MM.1S (cell line): ENCODE measurements at regions not wholly inside any gene's neighbourhood (a gene's known extent, or its start where the extent isn't known, plus 50 kb on each side); places are given as distances from the start of the nearest gene placed in this dataset.

ENCODE experiments used
- DNase-seq: peaks from one replicate; pipeline ENCODE4 v3.0.0-alpha.2; 2015
- H2AFZ ChIP-seq: fragments of 300-600 bp; sonication (generic); 2 replicates; pipeline ENCODE4 v1.6.0; 2016; ENCODE audit warnings: antibody characterized with exemption, low read length
- H3F3A ChIP-seq: fragments of 300-600 bp; sonication (generic); 2 replicates; pipeline ENCODE4 v1.6.1; 2016; ENCODE audit warnings: mild to moderate bottlenecking, antibody characterized with exemption, low read length, moderate library complexity, mixed read lengths; ENCODE audit not compliant: insufficient read depth
- H3K27ac ChIP-seq: fragments of 300-600 bp; sonication (generic); 2 replicates; pipeline ENCODE4 v1.5.1; 2016; ENCODE audit warnings: mild to moderate bottlenecking, low read length
- H3K27me3 ChIP-seq: fragments of 300-600 bp; sonication (generic); replicated peaks from 2 replicates; pipeline ENCODE4 v1.6.0; 2016; ENCODE audit warnings: low read length; ENCODE audit not compliant: insufficient read depth
- H3K36me3 ChIP-seq: fragments of 300-600 bp; sonication (generic); replicated peaks from 2 replicates; pipeline ENCODE4 v1.6.1; 2016; ENCODE audit warnings: mild to moderate bottlenecking, low read length, mixed read lengths; ENCODE audit not compliant: insufficient read depth
- H3K4me1 ChIP-seq: fragments of 300-600 bp; sonication (generic); 2 replicates; pipeline ENCODE4 v1.6.1; 2016; ENCODE audit warnings: low read length, mixed read lengths
- H3K4me2 ChIP-seq: fragments of 300-600 bp; sonication (generic); 2 replicates; pipeline ENCODE4 v1.6.0; 2016; ENCODE audit warnings: low read depth, low read length
- H3K4me3 ChIP-seq: fragments of 300-600 bp; sonication (generic); 2 replicates; pipeline ENCODE4 v1.5.1; 2016; ENCODE audit warnings: low read length, mixed read lengths
- H3K79me2 ChIP-seq: fragments of 300-600 bp; sonication (generic); 2 replicates; pipeline ENCODE4 v1.6.1; 2016; ENCODE audit warnings: mixed run types, low read length, mixed read lengths
- H3K9ac ChIP-seq: fragments of 300-600 bp; sonication (generic); 2 replicates; pipeline ENCODE4 v1.6.1; 2016; ENCODE audit warnings: low read length, mixed read lengths
- H3K9me2 ChIP-seq: fragments of 300-600 bp; sonication (generic); replicated peaks from 2 replicates; pipeline ENCODE4 v1.6.1; 2016; ENCODE audit warnings: mild to moderate bottlenecking, low read length, mixed read lengths; ENCODE audit not compliant: insufficient read depth
- H3K9me3 ChIP-seq: fragments of 300-600 bp; sonication (generic); replicated peaks from 2 replicates; pipeline ENCODE4 v1.6.1; 2016; ENCODE audit warnings: mild to moderate bottlenecking, low read length, mixed read lengths; ENCODE audit not compliant: insufficient read depth
- H4K20me1 ChIP-seq: fragments of 300-600 bp; sonication (generic); 2 replicates; pipeline ENCODE4 v1.6.1; 2016; ENCODE audit warnings: mild to moderate bottlenecking, low read length, moderate library complexity, mixed read lengths; ENCODE audit not compliant: insufficient read depth
- CTCF ChIP-seq: fragments of 300-600 bp; sonication (generic); IDR thresholded peaks from 2 replicates; pipeline ENCODE4 v1.5.1; 2016; ENCODE audit warnings: antibody characterized with exemption, low read length, mixed read lengths
- EZH2 ChIP-seq: fragments of 300-600 bp; sonication (generic); optimal IDR thresholded peaks from 2 replicates; pipeline ENCODE3; 2017; ENCODE audit warnings: low read depth, mild to moderate bottlenecking, antibody characterized with exemption, low read length, mixed read lengths
- EZH2phosphoT487 ChIP-seq: fragments of 300-600 bp; sonication (generic); IDR thresholded peaks from 2 replicates; pipeline ENCODE4 v1.6.1; 2018; ENCODE audit warnings: antibody characterized with exemption, low read length

- H3K36me3 ChIP-seq, result no peaks in the 10 kb centered on the region
- no peak overlapping the region for H3K4me2 ChIP-seq
- no peak overlapping the region for H2AFZ ChIP-seq
- no peak for DNase-seq
- no peak for TF ChIP-seq CTCF
- no peak for TF ChIP-seq EZH2phosphoT487
- no peak for TF ChIP-seq EZH2
- no peaks in the 10 kb centered on the region for H3F3A ChIP-seq
- no peaks in the 10 kb centered on the region for H3K79me2 ChIP-seq
- H3K4me1 ChIP-seq, result no peaks in the 10 kb centered on the region
- H3K9ac ChIP-seq, result no peak overlapping the region
- no peak overlapping the region for H3K27ac ChIP-seq
- H3K4me3 ChIP-seq, result no peak overlapping the region
- no peaks in the 10 kb centered on the region for H3K9me2 ChIP-seq
- H3K9me3 ChIP-seq, result no peaks in the 10 kb centered on the region
- H4K20me1 ChIP-seq, result no peaks in the 10 kb centered on the region
- H3K27me3 ChIP-seq, result no peaks in the 10 kb centered on the region
These were observed 107.9 kb upstream of the PREP start for GRCh38 chr6:105510746-105511145.

DNA sequence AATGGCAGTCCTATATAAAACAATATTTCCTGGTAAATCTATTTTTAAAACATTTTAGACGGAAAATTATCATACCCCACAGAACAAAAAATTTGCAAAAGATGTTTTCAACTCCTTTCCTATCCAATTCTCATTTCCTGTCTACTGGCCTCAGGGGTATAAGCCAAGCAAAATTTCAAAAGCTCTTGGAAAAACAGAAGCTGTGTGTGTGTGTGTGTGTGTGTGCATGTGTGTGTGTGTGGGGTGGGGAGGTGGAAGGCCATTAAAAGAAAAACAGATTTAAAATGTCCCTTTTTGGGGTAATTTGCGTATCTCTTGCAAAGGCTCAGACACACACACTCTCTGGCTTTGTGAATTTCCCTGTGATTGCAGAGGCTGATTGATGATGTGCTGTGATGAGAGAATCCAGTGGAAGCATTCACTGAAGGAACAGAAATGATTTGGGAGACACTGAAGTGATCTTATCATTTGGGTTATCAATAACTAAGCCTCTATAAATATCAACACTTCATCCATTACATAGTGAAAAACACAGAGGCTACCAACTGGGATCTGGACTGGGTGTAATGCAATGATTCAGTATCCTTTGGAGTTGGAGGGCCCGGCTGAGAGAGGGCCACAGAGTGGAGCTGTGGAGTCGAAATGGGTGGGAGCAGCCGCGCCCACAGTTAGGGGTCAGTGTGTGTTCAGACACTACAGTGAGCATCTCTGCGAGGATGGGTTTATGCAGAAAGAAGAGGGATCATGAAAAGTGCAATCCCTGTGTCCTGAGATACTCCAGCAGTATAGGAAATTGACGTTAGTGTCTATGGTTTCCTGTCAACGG lies 106.8 kb upstream of the PREP start:
- Histone ChIP-seq H3K4me1 (no peaks in the 10 kb centered on the region), H3K4me2 (no peak overlapping the region), H3K9me2 (no peaks in the 10 kb centered on the region), H4K20me1 (no peaks in the 10 kb centered on the region), H3K27me3 (no peaks in the 10 kb centered on the region), H3K36me3 (no peaks in the 10 kb centered on the region), H3K27ac (no peak overlapping the region), H3K9ac (no peak overlapping the region), H3F3A (no peaks in the 10 kb centered on the region), H3K79me2 (no peaks in the 10 kb centered on the region), H3K9me3 (no peaks in the 10 kb centered on the region), H2AFZ (no peak overlapping the region), H3K4me3 (no peak overlapping the region)
- no peak for DNase-seq
- TF ChIP-seq EZH2 (no peak), CTCF (no peak), EZH2phosphoT487 (no peak)

GRCh38 chr6:105507811-105508210 lies 104.9 kb upstream of the PREP start:
- Histone ChIP-seq H4K20me1 (no peaks in the 10 kb centered on the region), H3K4me1 (no peaks in the 10 kb centered on the region), H3K9ac (no peak overlapping the region), H3F3A (no peaks in the 10 kb centered on the region), H3K4me2 (no peak overlapping the region), H3K9me3 (no peaks in the 10 kb centered on the region), H3K27ac (no peak overlapping the region), H3K36me3 (no peaks in the 10 kb centered on the region), H3K27me3 (no peaks in the 10 kb centered on the region), H3K4me3 (no peak overlapping the region), H2AFZ (no peak overlapping the region), H3K9me2 (no peaks in the 10 kb centered on the region), H3K79me2 (no peaks in the 10 kb centered on the region)
- TF ChIP-seq EZH2 (no peak), CTCF (no peak), EZH2phosphoT487 (no peak)
- DNase-seq, result no peak
